GM12878 (cell line): ENCODE measurements at regions not wholly inside any gene's neighbourhood (a gene's known extent, or its start where the extent isn't known, plus 50 kb on each side); places are given as distances from the start of the nearest gene placed in this dataset.

Experiments used
- ATAC-seq: fragments of 200-7000 bp; cut with Tn5 transposase; 3 replicates; pipeline ENCODE4 v1.9.1; 2020; ENCODE audit warnings: mild to moderate bottlenecking, moderate library complexity
- BruUV-seq: library from RNA; stranded (reverse); fragments of 400-500 nt; replicated peaks from 2 replicates; lab custom pipeline; 2021; lab: Mats Ljungman, UMichigan
- CTCF ChIA-PET: fragments of 300-600 bp; sonication (Branson Sonifier 250); formaldehyde crosslinking; extraction: SDS; loops from one replicate; lab custom pipeline; 2021; ENCODE audit warnings: inconsistent platforms; lab: Yijun Ruan, JAX
- POLR2A ChIA-PET: fragments of 350-600 bp; formaldehyde crosslinking; extraction: SDS; loops from one replicate; lab custom pipeline; 2021; ENCODE audit warnings: inconsistent platforms; lab: Charles Lee
- RAD21 ChIA-PET: fragments of 300-600 bp; sonication (Branson Sonifier 250); formaldehyde crosslinking; loops from one replicate; lab custom pipeline; 2023; ENCODE audit warnings: antibody characterized with exemption; ENCODE audit not compliant: unreplicated experiment; lab: Charles Lee
- SMC1A ChIA-PET: fragments of 300-600 bp; sonication (Branson Sonifier 250); formaldehyde crosslinking; loops from one replicate; lab custom pipeline; 2023; ENCODE audit not compliant: unreplicated experiment, uncharacterized antibody; lab: Charles Lee
- DNase-seq: peaks from one replicate; pipeline ENCODE4 v3.0.0-alpha.2; 2011; ENCODE audit warnings: low read depth, low spot score
- FAIRE-seq: peaks from 3 replicates; lab custom pipeline; 2011; peaks lifted over from hg19 to GRCh38; lab: Jason Lieb, UNC
- H2AFZ ChIP-seq: 2 replicates; pipeline ENCODE4 v1.6.0; 2011; ENCODE audit warnings: low read depth, low read length, control low read depth; ENCODE audit not compliant: control insufficient read depth
- H3K27ac ChIP-seq: 2 replicates; pipeline ENCODE4 v1.5.1; 2011; ENCODE audit warnings: control low read depth; ENCODE audit not compliant: control insufficient read depth, insufficient read depth
- H3K27me3 ChIP-seq, 2 experiments: replicated peaks in 1 of 2; 2 replicates each; pipeline versions ENCODE4 v1.6.0 to v1.6.1; 2011; ENCODE audit warnings: low read length in 1 of 2; ENCODE audit not compliant: control insufficient read depth in 2 of 2, insufficient read depth in 2 of 2
- H3K36me3 ChIP-seq, 2 experiments: 2 replicates each; pipeline ENCODE4 v1.5.1; 2011; ENCODE audit warnings: low read length in 1 of 2; ENCODE audit not compliant: control insufficient read depth in 2 of 2, insufficient read depth in 2 of 2
- H3K4me1 ChIP-seq: 2 replicates; pipeline ENCODE4 v1.6.1; 2011; ENCODE audit warnings: mild to moderate bottlenecking, low read length, moderate library complexity, mixed read lengths; ENCODE audit not compliant: control insufficient read depth, insufficient read depth
- H3K4me2 ChIP-seq: 2 replicates; pipeline ENCODE4 v1.6.0; 2011; ENCODE audit warnings: control low read depth; ENCODE audit not compliant: control insufficient read depth, insufficient read depth
- H3K4me3 ChIP-seq: fragments of 200-600 bp; sonication (generic); 2 replicates; pipeline ENCODE4 v1.5.1; 2016
- H3K79me2 ChIP-seq: 2 replicates; pipeline ENCODE4 v1.6.0; 2011; ENCODE audit warnings: low read length; ENCODE audit not compliant: control insufficient read depth, insufficient read depth
- H3K9ac ChIP-seq: 2 replicates; pipeline ENCODE4 v1.8.0; 2011; ENCODE audit warnings: low read length, control low read depth, mixed read lengths; ENCODE audit not compliant: control insufficient read depth, insufficient read depth
- H3K9me3 ChIP-seq: replicated peaks from 3 replicates; pipeline ENCODE4 v1.5.1; 2011; ENCODE audit warnings: mild to moderate bottlenecking, low read length; ENCODE audit not compliant: control insufficient read depth, insufficient read depth
- H4K20me1 ChIP-seq: 2 replicates; pipeline ENCODE4 v1.6.0; 2011; ENCODE audit not compliant: control insufficient read depth, insufficient read depth
- ATF7 ChIP-seq: fragments of 450-650 bp; IDR thresholded peaks from 2 replicates; pipeline ENCODE4 v1.6.1; 2016; ENCODE audit warnings: low read depth, mild to moderate bottlenecking
- CEBPB ChIP-seq, 2 experiments: fragments of 150-350 bp in 1 of 2; IDR thresholded peaks; 2 replicates each; pipeline ENCODE4 v1.6.1; 2012 to 2014; ENCODE audit warnings: low read depth in 2 of 2, low read length in 2 of 2, borderline replicate concordance in 1 of 2, inconsistent platforms in 1 of 2
- EED ChIP-seq: sonication (generic); IDR thresholded peaks from 2 replicates; pipeline ENCODE4 v1.6.1; 2016; ENCODE audit warnings: antibody characterized with exemption, low read depth
- HSF1 ChIP-seq: fragments of 150-350 bp; IDR thresholded peaks from 2 replicates; pipeline ENCODE4 v1.6.1; 2014; ENCODE audit warnings: mild to moderate bottlenecking, low read depth, low read length
- LARP7 ChIP-seq: fragments of 450-650 bp; IDR thresholded peaks from 2 replicates; pipeline ENCODE4 v1.6.1; 2017; ENCODE audit warnings: mild to moderate bottlenecking
- MAX ChIP-seq: IDR thresholded peaks from 2 replicates; pipeline ENCODE4 v1.6.1; 2012; ENCODE audit warnings: low read depth, low read length, improper control_type of control experiment
- NFYA ChIP-seq: IDR thresholded peaks from 2 replicates; pipeline ENCODE4 v1.6.1; 2011; ENCODE audit warnings: low read depth, mild to moderate bottlenecking, low read length, improper control_type of control experiment, borderline replicate concordance
- NKRF ChIP-seq: fragments of 450-650 bp; conservative IDR thresholded peaks from 2 replicates; pipeline ENCODE4 v1.6.1; 2017; ENCODE audit warnings: mild to moderate bottlenecking, moderate library complexity
- NR2F1 ChIP-seq: fragments of 450-650 bp; conservative IDR thresholded peaks from 2 replicates; pipeline ENCODE4 v1.6.1; 2017; ENCODE audit warnings: mild to moderate bottlenecking
- POLR2AphosphoS2 ChIP-seq: IDR thresholded peaks from 2 replicates; pipeline ENCODE4 v1.6.1; 2011; ENCODE audit warnings: low read depth, mild to moderate bottlenecking, low read length, improper control_type of control experiment, moderate library complexity
- RCOR1 ChIP-seq: conservative IDR thresholded peaks from 2 replicates; pipeline ENCODE4 v1.6.1; 2012; ENCODE audit warnings: low read depth, low read length, improper control_type of control experiment
- SMAD1 ChIP-seq: fragments of 450-650 bp; IDR thresholded peaks from 2 replicates; pipeline ENCODE4 v1.6.1; 2018; ENCODE audit warnings: mild to moderate bottlenecking, low read depth; ENCODE audit not compliant: partially characterized antibody
- SREBF1 ChIP-seq: IDR thresholded peaks from 2 replicates; pipeline ENCODE4 v1.6.1; 2012; ENCODE audit warnings: mild to moderate bottlenecking, low read length
- SREBF2 ChIP-seq: IDR thresholded peaks from 2 replicates; pipeline ENCODE4 v1.6.1; 2012; ENCODE audit warnings: mild to moderate bottlenecking, low read length
- STAT3 ChIP-seq: IDR thresholded peaks from 2 replicates; pipeline ENCODE4 v1.6.1; 2011; ENCODE audit warnings: low read depth, low read length, improper control_type of control experiment
- ZNF592 ChIP-seq: fragments of 450-650 bp; IDR thresholded peaks from 2 replicates; pipeline ENCODE4 v1.6.1; 2017; ENCODE audit warnings: mild to moderate bottlenecking, moderate library complexity
- WGBS: methylation state at CpG from one replicate; pipeline ENCODE4 v1.1.6; 2016; ENCODE audit warnings: low lambda C conversion rate; ENCODE audit not compliant: insufficient replicate concordance, insufficient coverage; ENCODE audit errors: missing lambda C conversion rate; 5-methylcytosine and 5-hydroxymethylcytosine counted together
- in situ Hi-C: fragments of 300-500 bp; cut with MboI; formaldehyde crosslinking; loops from 9 replicates; pipeline ENCODE4 v1.14.3; 2018; ENCODE audit warnings: mixed read lengths
- intact Hi-C: fragments of 100-400 bp; cut with micrococcal nuclease; formaldehyde crosslinking; loops from one replicate; pipeline ENCODE4 v1.14.2; 2022; ENCODE audit not compliant: unreplicated experiment

GRCh38 chr6:144372116-144372515 lies 87.0 kb downstream of the UTRN start:
- ChIA-PET SMC1A (interaction anchor here (0.9 kb wide), 1 partner anchor 24 kb away, joined by 3 read pairs; no protein-coding TSS in a partner anchor), RAD21 (no interaction called here), POLR2A (interaction anchor here (0.6 kb wide), 1 partner anchor 9 kb away, joined by 3 read pairs; no protein-coding TSS in a partner anchor), CTCF (no interaction called here)
- Histone ChIP-seq H3K4me3 (no peak overlapping the region), H3K27ac (no peak overlapping the region), H4K20me1 (no peaks in the 10 kb centered on the region), H3K4me2 (no peak overlapping the region), H3K9me3 (peaks cover 2% of the 10 kb centered on the region; the same call in 2 of the 3 replicates), H3K27me3 (no peaks in the 10 kb centered on the region), H2AFZ (no peak overlapping the region), H3K9ac (no peak overlapping the region), H3K79me2 (peaks cover 4% of the 10 kb centered on the region), H3K36me3 (peaks cover 0 to 3% of the 10 kb centered on the region in 2 experiments; a peak in 2 of 4 replicates), H3K4me1 (no peaks in the 10 kb centered on the region)
- intact Hi-C loops = no loop called here
- no TSS peak for BruUV-seq
- WGBS = 100% methylated on average over 2 of the region's 2 CpGs
- in situ Hi-C loops = no loop called here
- ATAC-seq (no peak), FAIRE-seq (no peak), DNase-seq (no peak)
- no peak for TF ChIP-seq CEBPB (IDR thresholded peaks at IDR 0.05; ENCODE audit: borderline replicate concordance in 1 of 2, low read depth in 2 of 2, low read length in 2 of 2)
- no peak for TF ChIP-seq SREBF1
- no peak for TF ChIP-seq EED
- no peak for TF ChIP-seq ATF7
- TF ChIP-seq LARP7 = no peak
- TF ChIP-seq ZNF592 = no peak
- no peak for TF ChIP-seq STAT3
- TF ChIP-seq NR2F1 = no peak
- no peak for TF ChIP-seq NKRF
- no peak for TF ChIP-seq HSF1
- no peak for TF ChIP-seq POLR2AphosphoS2
- TF ChIP-seq MAX = no peak
- TF ChIP-seq RCOR1 = no peak
- no peak for TF ChIP-seq SREBF2
- TF ChIP-seq SMAD1 = no peak
- no peak for TF ChIP-seq NFYA
